ENCODE measurements at regions not wholly inside any gene's neighbourhood (a gene's known extent, or its start where the extent isn't known, plus 50 kb on each side); places are given as distances from the start of the nearest gene placed in this dataset.

DNA sequence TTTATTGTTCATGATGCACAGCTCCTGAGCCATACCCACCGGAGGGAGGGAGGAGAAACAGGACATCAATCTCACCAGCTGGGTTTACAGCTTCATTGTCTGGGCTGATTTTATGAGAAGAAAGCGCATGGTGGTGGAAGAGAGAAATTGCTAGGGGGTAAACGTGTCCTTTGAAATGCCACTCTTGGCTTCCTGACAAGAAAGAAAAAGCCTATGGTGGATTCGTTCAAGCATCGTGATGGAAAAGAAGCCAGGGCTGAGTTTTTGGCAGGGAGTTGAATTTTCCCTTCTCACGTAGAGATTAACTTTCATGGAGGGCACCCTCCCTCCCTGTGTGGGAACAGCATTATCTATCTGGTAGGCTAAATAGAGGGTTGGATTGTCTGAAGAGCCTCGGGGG, 502.0 kb downstream of the SLC4A3 start:
- 51% methylated on average over 7 of the region's 7 CpGs for WGBS (ENCODE audit: low lambda C conversion rate, missing lambda C conversion rate)
- Histone ChIP-seq H3K27me3 (no peaks in the 10 kb centered on the region), H2AFZ (no peak overlapping the region)

DNA sequence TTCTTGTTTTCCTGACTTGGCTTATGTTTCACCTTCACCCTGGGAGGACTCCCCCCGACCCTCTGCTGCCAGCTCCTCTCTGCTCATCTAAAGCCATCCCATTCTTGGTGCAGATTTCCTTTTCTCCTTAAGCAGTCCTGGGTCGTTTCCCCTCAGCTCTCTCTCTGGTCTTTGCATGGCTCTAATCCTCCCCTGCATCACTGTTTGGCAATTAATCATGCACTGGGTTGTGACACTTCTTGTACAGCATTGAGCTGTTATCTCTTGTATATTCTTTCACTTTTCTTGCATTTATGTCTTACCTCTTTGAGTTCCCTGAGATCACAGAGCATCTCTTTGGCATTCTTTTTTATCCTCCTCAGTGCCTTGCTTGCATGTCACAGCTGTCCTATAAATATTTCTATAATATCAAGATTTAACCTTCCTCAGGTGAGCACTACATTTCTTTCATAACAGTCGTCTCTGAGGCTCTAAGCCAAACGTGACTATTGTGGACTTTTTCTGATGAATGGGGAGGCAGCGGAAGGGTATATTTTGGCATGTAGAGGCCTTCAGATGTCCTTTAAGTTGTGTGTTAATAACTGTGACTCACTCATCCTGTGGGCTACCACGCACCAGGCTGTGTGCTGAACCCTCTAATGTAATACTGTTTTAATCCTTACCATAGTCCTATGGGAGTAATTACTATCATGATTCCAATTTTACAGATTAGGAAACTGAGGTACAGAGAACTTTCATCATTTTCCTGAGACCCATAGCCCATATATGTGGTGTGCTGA, 507.5 kb downstream of the SLC4A3 start:
- Histone ChIP-seq H2AFZ (no peak overlapping the region), H3K4me2 (no peak overlapping the region), H3K9me3 (ENCODE audit: low read depth) (no peaks in the 10 kb centered on the region), H4K20me1 (ENCODE audit: insufficient read depth, poor library complexity, severe bottlenecking) (no peaks in the 10 kb centered on the region), H3K36me3 (replicated peaks; ENCODE audit: insufficient read depth, low read depth) (no peaks in the 10 kb centered on the region), H3K4me3 (no peak overlapping the region), H3K79me2 (no peaks in the 10 kb centered on the region), H3K27me3 (no peaks in the 10 kb centered on the region), H3K27ac (no peak overlapping the region), H3K4me1 (ENCODE audit: insufficient read depth) (no peaks in the 10 kb centered on the region), H3K9me2 (replicated peaks; ENCODE audit: insufficient read depth) (no peaks in the 10 kb centered on the region)
- 65% methylated on average over 6 of the region's 6 CpGs for WGBS (ENCODE audit: low lambda C conversion rate, missing lambda C conversion rate)
- no peak for DNase-seq (ENCODE audit: low spot score)
- TF ChIP-seq EZH2phosphoT487 (IDR thresholded peaks at IDR 0.05; ENCODE audit: low read depth, severe bottlenecking, unreplicated experiment) (no peak), EZH2 (IDR thresholded peaks at IDR 0.05; ENCODE audit: borderline replicate concordance) (no peak)
- TF ChIP-seq, protein P1, sequence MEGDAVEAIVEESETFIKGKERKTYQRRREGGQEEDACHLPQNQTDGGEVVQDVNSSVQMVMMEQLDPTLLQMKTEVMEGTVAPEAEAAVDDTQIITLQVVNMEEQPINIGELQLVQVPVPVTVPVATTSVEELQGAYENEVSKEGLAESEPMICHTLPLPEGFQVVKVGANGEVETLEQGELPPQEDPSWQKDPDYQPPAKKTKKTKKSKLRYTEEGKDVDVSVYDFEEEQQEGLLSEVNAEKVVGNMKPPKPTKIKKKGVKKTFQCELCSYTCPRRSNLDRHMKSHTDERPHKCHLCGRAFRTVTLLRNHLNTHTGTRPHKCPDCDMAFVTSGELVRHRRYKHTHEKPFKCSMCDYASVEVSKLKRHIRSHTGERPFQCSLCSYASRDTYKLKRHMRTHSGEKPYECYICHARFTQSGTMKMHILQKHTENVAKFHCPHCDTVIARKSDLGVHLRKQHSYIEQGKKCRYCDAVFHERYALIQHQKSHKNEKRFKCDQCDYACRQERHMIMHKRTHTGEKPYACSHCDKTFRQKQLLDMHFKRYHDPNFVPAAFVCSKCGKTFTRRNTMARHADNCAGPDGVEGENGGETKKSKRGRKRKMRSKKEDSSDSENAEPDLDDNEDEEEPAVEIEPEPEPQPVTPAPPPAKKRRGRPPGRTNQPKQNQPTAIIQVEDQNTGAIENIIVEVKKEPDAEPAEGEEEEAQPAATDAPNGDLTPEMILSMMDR (IDR thresholded peaks at IDR 0.05; ENCODE audit: poor library complexity): no peak

More for the DNA sequence above, 502.0 kb downstream of the SLC4A3 start:
- Histone ChIP-seq H3K9me2 (replicated peaks; ENCODE audit: insufficient read depth) (no peaks in the 10 kb centered on the region), H4K20me1 (ENCODE audit: insufficient read depth, poor library complexity, severe bottlenecking) (no peaks in the 10 kb centered on the region), H3K4me3 (no peak overlapping the region), H3K4me1 (ENCODE audit: insufficient read depth) (no peaks in the 10 kb centered on the region), H3K27ac (no peak overlapping the region), H3K79me2 (no peaks in the 10 kb centered on the region), H3K36me3 (replicated peaks; ENCODE audit: insufficient read depth, low read depth) (no peaks in the 10 kb centered on the region), H3K9me3 (ENCODE audit: low read depth) (no peaks in the 10 kb centered on the region), H3K4me2 (peak overlapping the region; percentile 18)
- TF ChIP-seq, protein P1 (IDR thresholded peaks at IDR 0.05; ENCODE audit: poor library complexity): no peak
- TF ChIP-seq EZH2 (IDR thresholded peaks at IDR 0.05; ENCODE audit: borderline replicate concordance): no peak
- TF ChIP-seq EZH2phosphoT487 (IDR thresholded peaks at IDR 0.05; ENCODE audit: low read depth, severe bottlenecking, unreplicated experiment): no peak
- DNase-seq (ENCODE audit: low spot score): peak; percentile 53

DNA sequence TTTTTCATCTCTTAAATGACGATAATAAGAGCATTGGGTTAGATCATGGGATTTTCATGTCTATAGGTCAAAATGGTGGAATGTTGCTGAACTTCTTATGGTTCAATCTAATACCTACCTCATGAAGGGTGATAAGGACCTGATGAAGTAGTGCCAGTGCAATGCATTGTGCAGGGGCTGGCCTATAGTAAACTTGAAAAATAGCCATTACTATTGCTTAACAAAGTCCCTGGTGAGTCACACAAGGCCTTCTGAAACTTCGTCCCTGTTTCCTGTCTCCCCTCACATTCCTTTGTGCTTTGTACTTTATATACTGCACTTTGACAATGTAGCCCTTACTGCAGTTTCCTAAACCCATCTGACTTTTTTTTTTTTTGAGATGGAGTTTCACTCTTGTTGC, 515.9 kb downstream of the SLC4A3 start:
- TF ChIP-seq, protein P1 (IDR thresholded peaks at IDR 0.05; ENCODE audit: poor library complexity): no peak
- TF ChIP-seq EZH2 (IDR thresholded peaks at IDR 0.05; ENCODE audit: borderline replicate concordance) (no peak), EZH2phosphoT487 (IDR thresholded peaks at IDR 0.05; ENCODE audit: low read depth, severe bottlenecking, unreplicated experiment) (no peak)
- Histone ChIP-seq H3K4me3 (no peak overlapping the region), H3K79me2 (no peaks in the 10 kb centered on the region), H3K9me2 (replicated peaks; ENCODE audit: insufficient read depth) (no peaks in the 10 kb centered on the region), H3K27ac (peak overlapping the region; percentile 55), H3K27me3 (no peaks in the 10 kb centered on the region), H3K4me1 (ENCODE audit: insufficient read depth) (no peaks in the 10 kb centered on the region), H3K36me3 (replicated peaks; ENCODE audit: insufficient read depth, low read depth) (no peaks in the 10 kb centered on the region), H4K20me1 (ENCODE audit: insufficient read depth, poor library complexity, severe bottlenecking) (no peaks in the 10 kb centered on the region), H3K9me3 (ENCODE audit: low read depth) (no peaks in the 10 kb centered on the region), H3K4me2 (no peak overlapping the region), H2AFZ (no peak overlapping the region)
- DNase-seq (ENCODE audit: low spot score): peak; percentile 35
- WGBS (ENCODE audit: low lambda C conversion rate, missing lambda C conversion rate): 66% methylated on average over 2 of the region's 2 CpGs

All from hepatocyte (in vitro differentiated cells).